ENCODE measurements at regions not wholly inside any gene's neighbourhood (a gene's known extent, or its start where the extent isn't known, plus 50 kb on each side); places are given as distances from the start of the nearest gene placed in this dataset.

GRCh38 chr11:115897707-115898106 is 393.5 kb upstream of the CADM1 start:
- DNase-seq (ENCODE audit: low read depth) = no peak

DNA sequence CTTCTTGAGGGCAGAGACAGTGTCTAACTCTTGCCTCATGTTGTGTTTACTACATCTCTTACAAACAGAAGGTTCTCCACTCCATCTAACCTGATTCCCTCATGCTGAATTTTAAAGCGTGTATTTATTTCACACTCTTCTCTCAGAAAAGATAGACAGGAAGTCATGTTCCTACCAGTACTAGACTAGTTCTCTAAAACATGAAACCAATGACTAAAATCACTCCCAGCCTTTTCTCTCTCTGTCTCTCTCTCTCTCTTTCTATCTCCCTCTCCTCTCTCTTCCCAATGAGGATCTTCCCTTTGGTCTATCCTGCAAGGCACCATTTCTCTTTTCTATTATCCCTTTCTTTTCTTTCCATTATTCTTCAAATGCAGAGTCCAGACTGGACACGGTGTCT is 391.9 kb upstream of the CADM1 start:
- DNase-seq (ENCODE audit: low read depth) = no peak

GRCh38 chr11:115895594-115895993 is 391.4 kb upstream of the CADM1 start:
- no peak for DNase-seq (ENCODE audit: low read depth)

- no peak for DNase-seq (ENCODE audit: low read depth)
Measured at GRCh38 chr11:115894176-115894575, 390.0 kb upstream of the CADM1 start.

DNA sequence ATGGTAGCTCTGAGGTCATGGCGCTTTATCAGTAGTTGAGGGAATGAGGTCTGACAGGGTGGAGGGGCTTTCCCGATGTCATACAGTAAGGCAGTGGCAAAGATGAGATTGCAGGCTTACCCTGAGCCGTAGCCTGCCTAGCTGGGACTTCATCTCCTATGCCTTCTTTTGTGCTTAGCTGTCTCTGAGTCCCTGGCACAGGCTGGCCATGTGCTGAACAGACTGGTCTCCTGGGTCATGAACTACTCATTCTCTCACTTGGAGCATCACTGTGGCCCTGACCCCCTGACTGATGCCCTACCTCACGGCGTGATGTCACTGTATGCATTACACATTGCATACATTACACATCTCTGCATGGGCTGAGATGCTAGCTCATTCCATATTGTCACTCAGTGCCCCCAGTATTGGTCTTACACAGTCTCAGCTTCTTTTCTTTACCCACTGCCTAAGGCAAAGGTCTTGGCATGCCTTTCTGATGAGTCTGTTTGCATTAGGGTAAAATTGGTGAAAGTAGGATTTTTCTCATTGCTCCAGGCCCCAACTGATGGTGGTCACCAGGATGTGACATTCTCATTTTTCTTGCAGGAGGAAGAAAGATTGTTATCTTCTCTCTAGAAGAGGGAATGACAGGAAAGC is 389.4 kb upstream of the CADM1 start:
- no peak for DNase-seq (ENCODE audit: low read depth)

GRCh38 chr11:115892016-115892415 is 387.8 kb upstream of the CADM1 start:
- no peak for DNase-seq (ENCODE audit: low read depth)

DNA sequence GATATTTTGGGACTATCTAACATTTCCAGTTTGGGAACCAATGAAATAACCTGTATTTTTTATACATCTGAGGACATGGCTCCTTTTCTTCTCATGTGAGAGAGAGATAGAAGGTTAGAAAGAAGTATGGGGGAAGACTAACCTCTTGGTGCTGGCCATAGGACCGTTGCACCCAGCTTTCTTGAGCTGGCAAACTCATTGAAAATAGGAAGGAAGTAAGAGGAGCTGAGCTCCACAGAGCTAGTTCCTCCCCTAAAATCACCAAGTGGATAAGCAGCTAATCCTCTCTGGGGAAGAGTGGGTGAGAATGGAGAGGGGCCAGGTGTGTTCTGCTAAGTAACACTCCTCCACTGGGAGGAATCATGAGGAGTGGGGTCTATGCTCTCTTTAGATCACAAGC is 387.4 kb upstream of the CADM1 start:
- no peak for DNase-seq (ENCODE audit: low read depth)

DNA sequence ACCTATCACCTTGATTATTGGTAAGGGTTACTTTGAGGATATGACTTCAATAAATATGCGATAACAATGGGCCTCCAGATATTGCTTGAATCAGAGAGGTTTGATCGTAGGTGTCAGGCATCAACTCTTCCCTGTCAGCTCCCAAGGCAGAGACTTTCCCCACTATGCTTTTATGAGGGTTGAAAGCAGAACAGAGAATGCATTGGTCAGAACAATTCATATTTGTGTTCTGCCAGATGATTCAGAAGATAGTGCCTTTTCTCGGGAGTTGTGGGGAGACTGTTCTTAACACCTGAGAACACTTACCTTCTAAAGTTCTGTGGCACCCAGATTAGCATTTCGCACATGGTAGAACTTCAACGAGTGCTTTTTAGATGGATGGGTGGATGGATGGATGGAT is 386.3 kb upstream of the CADM1 start:
- no peak for DNase-seq (ENCODE audit: low read depth)

- no peak for DNase-seq (ENCODE audit: low read depth)
Measured at GRCh38 chr11:115889712-115890111, 385.5 kb upstream of the CADM1 start.

DNA sequence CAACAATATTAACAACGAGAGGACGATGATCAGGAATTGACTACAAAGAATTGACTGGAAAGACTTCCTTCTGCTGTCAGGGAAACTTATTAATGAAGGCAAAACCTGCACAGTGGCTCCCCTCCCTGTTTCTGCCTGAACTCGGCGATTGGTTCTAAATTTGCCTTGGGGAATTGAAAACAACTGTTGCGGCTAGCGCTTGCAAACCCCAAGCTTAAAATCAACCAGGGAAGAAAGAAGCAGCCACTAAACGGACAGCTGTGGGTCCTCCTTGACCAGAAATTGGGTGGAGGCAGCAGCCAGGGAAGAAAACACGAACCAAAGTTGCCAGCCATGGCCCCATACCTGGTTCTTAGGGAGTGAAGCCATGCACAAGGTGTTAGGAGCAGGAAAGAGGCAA is 383.5 kb upstream of the CADM1 start:
- DNase-seq (ENCODE audit: low read depth) = no peak

DNA sequence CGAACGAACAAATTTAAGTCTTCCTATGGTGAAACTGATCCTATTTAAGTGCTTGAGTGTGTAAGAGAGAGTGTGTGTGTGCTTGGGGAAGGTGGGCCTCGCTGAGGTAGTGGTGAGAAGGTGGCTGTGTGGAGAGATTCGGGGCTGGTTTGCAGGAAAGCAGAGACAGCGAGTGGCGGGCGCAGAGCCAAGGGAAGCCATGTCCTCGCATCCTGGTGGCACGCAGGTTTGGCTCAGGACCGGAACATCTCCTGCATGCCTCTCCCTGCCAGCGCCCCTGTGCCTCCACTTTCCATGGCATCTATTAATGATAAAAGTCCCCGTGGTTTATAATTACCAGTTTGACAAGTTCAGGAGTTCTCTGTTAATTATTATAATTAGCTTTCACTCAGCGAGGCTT is 383.1 kb upstream of the CADM1 start:
- DNase-seq (ENCODE audit: low read depth) = no peak

DNA sequence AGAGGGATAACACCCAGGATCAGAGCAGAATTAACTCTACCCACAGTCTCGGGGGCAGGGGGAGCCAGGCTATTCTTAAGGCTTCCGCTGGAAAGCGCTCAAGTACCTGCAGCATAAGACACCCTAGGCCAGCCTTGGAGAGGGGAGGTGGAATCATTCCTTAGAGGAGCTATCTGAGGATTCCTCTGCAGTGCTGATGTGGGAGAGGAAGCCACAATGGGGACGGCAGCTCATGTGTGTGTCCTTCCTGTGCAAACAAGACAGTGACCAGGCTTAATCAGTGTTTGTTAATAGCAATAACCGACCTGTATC is 382.2 kb upstream of the CADM1 start:
- no peak for DNase-seq (ENCODE audit: low read depth)

GRCh38 chr11:115885535-115886421 is 381.6 kb upstream of the CADM1 start:
- no peak for DNase-seq (ENCODE audit: low read depth)

GRCh38 chr11:115884800-115885534 is 380.8 kb upstream of the CADM1 start:
- DNase-seq (ENCODE audit: low read depth) = no peak

DNA sequence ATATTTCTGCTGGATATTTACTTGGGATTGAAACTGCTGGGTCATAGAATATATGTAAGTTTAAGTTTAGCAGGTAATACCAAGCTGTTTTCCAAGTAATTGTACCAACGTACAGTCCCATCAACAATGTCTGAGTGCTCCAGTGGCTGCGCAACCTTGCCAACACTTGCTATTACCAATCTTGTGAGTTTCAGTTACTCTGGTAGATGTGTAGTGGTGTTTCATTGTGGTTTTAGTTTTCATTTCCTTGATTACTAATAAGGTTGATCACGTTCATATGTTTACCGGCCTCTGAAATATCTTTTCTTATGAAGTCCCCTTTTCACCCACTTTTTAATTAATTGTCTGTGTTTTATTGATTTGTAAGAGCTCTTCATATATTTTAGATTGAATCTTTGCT is 370.6 kb upstream of the CADM1 start:
- DNase-seq (ENCODE audit: low read depth) = no peak

DNA sequence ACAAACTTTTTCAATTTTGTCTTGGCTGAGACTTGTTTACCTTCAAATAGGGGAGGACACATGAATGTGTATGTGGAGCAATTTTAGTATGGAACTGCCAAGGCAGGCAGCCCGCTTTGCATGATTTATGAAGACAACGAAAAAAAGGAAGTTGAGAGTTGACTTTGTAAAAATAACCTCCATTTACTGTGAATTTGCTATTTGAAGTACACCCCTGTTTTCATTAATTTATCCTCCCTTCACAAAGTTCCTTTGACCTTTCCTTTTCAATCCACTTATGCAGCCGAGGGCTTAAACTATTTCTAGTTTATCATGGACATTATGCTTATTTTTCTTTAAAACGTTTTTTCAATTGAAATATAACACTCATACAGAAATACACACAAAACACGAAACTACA is 369.6 kb upstream of the CADM1 start:
- DNase-seq (ENCODE audit: low read depth) = no peak

DNA sequence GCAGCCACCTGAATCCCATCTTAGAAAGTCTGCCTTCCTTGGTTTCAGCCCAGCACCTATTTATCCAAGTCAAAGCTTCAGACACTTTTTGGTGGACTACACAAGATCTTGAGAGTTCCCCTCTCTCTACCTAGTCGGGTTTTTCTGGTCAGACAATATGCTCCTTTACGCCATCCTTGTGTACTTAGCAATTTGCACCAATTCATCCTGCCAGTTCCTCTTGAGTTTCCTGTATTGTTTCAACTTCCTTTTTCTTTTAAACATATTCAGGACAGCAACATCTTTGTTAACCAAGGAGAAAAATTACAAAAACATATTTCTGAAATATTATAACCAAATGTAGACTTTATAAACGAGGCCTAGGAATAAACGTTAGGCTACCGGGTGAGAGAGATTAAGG is 368.2 kb upstream of the CADM1 start:
- no peak for DNase-seq (ENCODE audit: low read depth)

DNA sequence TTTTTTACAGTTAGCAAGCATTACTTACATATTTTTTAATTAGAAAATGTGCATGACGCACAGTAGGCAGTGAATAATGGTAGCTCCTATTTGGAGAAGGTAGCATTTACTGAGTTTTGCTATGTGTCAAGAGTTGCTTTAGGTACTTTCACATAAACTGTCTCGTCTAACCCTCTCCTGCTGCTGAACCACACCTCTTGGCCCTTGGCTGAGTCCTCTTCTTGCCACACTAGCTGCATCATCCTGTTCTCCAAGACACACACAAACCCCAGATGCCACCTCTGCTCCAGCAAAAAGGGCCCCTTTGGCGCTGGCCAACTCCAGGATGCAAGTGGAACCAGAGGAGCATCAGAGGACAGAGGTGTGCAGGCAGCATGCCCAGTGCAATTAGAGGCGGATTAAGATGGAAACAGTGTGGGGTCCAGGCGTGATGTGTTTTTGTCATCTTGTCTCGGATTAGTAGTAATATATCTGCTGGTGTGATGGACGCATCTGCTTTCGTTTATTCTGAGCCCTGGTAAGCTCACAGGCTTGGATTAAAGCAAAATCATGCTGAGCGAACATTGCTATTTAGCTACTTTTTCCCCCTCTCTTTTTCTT is 367.0 kb upstream of the CADM1 start:
- DNase-seq (ENCODE audit: low read depth) = no peak

- no peak for DNase-seq (ENCODE audit: low read depth)
Measured at GRCh38 chr11:115869780-115870431, 365.7 kb upstream of the CADM1 start.

DNA sequence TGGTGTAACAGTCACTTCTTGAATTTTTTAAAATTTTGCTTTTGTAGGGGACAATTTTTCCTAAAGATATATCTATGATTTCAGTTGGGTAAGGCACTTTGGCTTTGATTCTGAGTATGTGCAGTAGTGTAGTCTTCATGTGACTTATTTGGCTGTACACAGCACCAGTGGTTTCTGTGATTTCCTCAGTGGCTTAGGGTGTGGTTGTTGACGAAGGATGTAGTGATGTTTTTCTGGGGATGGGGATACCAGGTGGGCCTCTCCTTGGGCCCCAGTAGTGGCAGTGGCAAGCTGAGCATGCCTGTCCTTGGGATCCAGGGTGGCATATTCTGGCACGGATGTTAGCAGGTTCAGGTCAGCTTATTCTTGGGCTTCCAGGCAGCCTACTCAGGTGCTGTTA is 364.9 kb upstream of the CADM1 start:
- no peak for DNase-seq (ENCODE audit: low read depth)

- DNase-seq (ENCODE audit: low read depth) = no peak
Measured at GRCh38 chr11:115860246-115860645, 356.0 kb upstream of the CADM1 start.

DNA sequence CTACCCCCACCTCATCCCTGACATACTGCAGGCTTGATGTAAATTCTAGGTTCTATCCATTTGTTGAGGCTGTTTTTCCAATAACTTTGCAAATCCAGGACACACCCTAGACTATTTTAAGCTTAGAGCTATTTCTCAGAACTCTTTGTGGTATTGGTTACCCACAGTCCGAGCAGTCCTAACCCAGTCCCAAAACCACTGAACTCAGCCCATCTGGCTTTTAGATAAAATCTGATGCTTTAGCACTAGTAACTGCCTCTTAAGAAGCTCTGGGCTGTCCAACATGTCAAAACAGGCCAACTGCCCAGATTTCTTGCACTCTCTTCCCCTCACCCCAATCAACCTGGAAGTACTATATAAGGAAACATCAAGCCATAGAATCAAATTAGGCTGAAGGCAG is 344.4 kb upstream of the CADM1 start:
- DNase-seq (ENCODE audit: low read depth) = no peak
